AML-193 (cell line): ENCODE measurements at regions not wholly inside any gene's neighbourhood (a gene's known extent, or its start where the extent isn't known, plus 50 kb on each side); places are given as distances from the start of the nearest gene placed in this dataset.

Source experiments
- DNase-seq, 2 experiments: peaks; one replicate each; lab custom pipeline; 2025; lab: John Stamatoyannopoulos, UW

DNA sequence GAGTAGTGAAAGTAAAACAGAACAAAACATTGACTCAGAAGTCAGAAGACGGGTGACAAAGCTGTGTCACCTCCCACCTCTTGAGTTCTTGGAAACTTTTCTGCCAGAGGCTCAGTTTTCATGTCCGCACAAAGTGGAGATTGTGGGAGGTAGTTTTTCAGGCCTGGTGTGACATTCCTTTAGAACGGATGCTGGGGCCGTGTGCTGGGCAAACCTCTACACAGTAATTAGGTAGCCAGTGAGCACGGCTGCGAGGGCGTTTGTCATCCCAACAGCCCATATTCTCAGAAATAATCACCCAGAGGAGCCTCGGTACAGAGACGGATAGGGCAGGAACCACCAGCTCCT lies 1054.4 kb downstream of the TBC1D22A start:
- no peak for DNase-seq

DNA sequence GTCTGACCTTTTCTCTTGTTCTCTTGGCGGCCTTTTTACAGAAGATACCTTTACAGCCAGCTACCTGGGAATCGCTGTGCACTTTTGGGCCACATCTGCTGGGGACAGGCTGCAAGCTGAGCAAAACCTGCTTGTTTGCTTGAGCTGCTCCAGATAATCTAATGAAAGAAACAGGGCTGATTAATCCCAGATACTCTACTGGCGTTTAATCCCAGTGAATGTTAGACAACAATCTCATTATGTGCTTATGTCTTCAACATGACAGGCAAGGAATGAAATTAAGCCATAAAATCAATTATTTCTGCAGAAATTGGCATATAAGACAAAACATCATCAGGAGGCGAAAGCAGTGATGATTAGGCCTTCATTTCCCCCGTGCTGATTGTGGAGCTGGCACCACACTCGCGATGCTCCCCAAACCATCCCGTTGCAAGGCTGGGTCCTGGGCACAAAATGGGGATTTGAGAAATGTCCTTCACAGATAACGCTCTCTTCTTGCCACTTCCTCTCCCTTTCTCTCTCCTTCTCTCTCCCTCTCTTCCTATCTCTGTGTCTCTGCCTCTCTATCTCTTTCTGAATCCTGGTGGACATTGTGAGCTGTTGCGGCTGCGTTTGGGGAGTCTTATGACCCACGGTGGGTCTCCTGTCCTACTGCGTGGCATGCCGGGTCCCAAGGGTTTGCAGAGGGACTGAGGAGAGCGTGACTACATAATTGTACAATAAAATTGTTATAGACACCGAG lies 1053.8 kb downstream of the TBC1D22A start:
- DNase-seq: no peak

DNA sequence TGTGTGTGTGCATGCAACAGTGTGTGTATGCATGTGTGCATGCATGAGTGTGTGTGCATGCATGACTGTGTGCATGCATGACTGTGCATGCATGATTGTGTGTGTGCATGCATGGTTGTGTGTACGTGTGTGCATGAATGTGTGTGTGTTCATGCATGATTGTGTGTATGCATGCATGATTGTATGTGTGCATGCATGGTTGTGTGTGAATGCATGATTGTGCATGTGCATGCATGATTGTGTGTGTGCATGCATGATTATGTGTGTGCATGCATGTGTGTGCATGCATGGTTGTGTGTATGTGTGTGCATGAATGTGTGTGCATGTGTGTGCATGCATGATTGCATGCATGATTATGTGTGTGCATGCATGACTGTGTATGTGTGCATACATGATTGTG lies 1052.0 kb downstream of the TBC1D22A start:
- no peak for DNase-seq

GRCh38 chr22:47813661-47814060 lies 1051.2 kb downstream of the TBC1D22A start:
- no peak for DNase-seq

DNA sequence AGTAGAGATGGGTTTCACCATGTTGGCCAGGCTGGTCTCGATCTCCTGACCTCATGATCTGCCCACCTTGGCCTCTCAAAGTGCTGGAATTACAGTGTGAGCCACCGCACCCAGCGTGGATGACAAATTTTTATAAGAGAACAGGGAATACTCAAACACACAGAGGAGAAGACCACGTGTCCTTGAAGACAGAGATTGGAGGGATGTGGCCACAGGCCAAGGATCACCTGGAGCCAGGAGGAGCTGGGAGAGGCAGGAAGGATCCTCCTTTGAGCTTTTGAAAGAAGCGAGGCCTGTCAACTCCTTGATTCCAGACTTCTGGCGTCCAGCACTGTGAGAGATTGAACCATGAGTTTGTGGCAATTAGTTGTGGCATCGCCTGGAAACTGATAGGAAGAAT lies 1049.5 kb downstream of the TBC1D22A start:
- no peak for DNase-seq

- DNase-seq: no peak
These were observed 1048.4 kb downstream of the TBC1D22A start for GRCh38 chr22:47810505-47811500.

- DNase-seq: no peak
These were observed 1046.6 kb downstream of the TBC1D22A start for GRCh38 chr22:47808886-47809620.

GRCh38 chr22:47808236-47808635 lies 1045.8 kb downstream of the TBC1D22A start:
- no peak for DNase-seq

GRCh38 chr22:47807506-47807905 lies 1045.1 kb downstream of the TBC1D22A start:
- DNase-seq: no peak

DNA sequence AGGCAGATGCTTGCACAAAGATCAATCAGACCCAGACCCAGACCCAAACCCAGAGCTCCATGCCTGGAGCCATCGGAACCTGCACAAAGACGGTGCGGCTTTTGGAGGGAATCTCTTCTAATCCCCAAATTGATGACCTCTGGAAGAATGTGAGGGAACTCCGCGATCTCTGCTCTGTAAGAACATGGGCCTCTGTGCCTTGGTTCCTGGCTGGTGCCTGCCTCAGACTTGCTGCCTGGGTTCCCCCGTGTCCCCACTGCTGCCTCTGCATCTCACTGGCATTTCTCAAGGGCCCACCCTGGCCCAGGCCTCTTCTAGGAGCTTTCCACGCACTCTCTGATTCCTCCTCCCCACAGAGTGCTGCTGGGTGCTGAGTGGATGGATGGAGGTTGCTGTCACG lies 1044.4 kb downstream of the TBC1D22A start:
- DNase-seq: no peak

- no peak for DNase-seq
These were observed 1043.0 kb downstream of the TBC1D22A start for GRCh38 chr22:47805394-47805935.

DNA sequence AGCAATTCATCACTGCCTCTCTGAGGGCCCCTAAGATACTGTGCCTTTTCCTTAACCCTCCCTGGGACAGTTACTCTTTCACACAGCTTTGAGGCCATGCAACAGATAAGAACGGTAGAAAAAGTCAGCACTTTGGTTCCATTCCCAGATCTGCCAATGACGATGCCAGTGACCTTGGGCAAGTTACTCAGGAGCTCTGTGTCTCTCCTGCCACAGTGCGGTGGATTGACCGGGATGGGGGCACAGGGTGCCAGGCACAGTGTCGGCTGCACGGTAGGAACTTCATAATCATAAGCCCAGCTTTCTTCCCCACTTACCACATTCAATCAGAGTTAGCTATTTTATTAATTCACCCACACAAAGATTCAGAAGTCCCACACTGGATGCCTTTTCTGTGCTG lies 1041.8 kb downstream of the TBC1D22A start:
- DNase-seq: no peak

GRCh38 chr22:47802421-47802820 lies 1040.0 kb downstream of the TBC1D22A start:
- no peak for DNase-seq

GRCh38 chr22:47801541-47802245 lies 1039.2 kb downstream of the TBC1D22A start:
- no peak for DNase-seq

DNA sequence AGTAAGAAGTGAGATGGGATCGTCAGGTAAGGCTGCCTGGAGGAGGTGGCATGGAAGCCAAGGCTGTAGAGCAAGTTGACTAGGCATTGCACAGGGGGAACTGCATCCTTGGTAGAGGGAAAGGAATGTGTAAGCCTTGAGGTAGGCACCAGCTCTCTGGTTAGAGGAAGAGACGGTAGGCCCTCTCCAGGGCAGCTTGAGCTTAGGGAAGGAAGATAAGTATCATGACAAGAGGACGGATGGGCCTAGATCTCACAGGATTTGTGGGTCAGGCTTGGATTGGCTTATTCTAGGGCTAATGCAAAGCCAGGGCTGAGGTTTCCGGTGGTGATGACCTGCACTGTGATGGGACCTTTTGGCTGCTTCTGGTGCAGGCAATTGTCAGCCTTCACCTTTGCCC lies 1035.8 kb downstream of the TBC1D22A start:
- no peak for DNase-seq

- DNase-seq: no peak
These were observed 1035.0 kb downstream of the TBC1D22A start for GRCh38 chr22:47797342-47797945.

- no peak for DNase-seq
These were observed 1033.9 kb downstream of the TBC1D22A start for GRCh38 chr22:47796128-47796908.

GRCh38 chr22:47795477-47796127 lies 1033.2 kb downstream of the TBC1D22A start:
- no peak for DNase-seq

DNA sequence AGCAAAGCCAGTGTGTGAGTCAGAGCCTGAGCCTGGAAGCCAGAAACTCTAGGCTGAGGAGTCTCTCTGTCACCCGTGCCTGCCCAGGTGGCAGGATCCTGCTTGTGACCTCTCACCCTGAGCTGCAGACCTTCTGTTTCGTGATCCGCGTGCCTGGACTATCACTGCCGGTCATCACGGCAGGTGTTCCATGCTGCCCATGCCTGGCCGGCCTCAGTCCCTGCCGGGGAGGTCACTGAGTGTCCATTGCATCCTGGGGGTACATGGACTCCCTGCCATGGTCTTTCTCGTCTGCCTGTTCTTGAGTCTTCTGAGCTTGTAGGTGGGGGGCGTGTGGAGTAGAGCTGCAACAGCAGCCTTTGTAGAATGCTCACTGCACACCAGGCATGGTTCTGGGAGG lies 1032.4 kb downstream of the TBC1D22A start:
- DNase-seq: no peak
